ENCODE measurements at regions not wholly inside any gene's neighbourhood (a gene's known extent, or its start where the extent isn't known, plus 50 kb on each side); places are given as distances from the start of the nearest gene placed in this dataset.
"Not testable (repeated sequence)": the region's sequence is repeated elsewhere in the genome, so short reads cannot be mapped to it uniquely, and the experiment has no call there.

DNA sequence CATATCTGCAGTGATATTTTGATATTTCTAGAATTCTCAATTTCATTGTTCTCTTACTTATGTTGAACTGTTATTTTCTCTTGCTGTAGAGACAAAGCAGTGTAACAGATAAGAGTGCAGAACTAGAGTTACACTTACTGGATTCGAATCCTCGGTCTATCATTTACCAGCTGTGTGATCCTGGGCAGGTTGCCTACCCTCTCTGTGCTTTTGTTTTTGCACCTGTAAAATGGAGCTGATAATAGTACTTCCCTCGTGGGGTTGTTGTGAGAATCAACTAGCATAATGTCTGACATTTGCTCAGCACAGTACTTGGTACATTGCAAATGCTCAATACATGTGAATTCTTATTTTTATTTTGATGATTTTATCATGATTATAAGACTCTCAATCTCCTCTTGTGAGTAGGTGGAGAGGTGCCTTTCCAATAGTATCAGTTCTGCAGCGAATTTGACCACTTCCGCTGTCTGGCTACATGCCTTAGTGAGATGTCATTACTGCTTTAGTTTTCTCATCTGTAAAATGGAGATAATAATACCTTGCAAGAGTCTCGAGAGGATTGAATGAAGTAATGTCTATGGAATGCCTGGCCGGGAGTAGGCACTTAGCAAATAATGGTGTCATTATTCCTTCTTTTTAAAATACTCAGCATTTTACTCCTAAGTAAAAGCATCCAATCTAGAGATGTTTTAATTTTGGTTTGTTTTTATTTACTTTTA lies 312.2 kb upstream of the MAF start:
- no peak overlapping the region for H3K4me3 ChIP-seq (ENCODE audit: low read depth, low read length)

DNA sequence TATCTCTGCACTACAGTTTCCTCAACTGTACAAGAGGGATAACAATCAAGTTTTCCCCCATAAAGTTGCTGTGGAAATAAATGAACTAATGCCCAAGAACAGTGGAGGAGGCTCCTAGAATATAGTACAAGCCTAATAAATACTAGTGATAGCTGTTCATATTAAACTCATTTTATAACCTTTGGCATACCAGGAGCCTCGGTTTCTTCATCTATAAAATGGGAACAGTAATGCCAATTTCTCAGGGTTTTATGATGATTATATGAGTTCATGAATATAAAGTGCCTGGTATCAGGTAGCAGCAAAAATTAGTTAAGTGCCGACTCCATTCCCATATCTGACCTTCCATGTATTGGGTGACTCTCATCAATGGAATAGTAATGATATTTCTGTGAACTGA lies 311.1 kb upstream of the MAF start:
- H3K4me3 ChIP-seq (ENCODE audit: low read depth, low read length): no peak overlapping the region

DNA sequence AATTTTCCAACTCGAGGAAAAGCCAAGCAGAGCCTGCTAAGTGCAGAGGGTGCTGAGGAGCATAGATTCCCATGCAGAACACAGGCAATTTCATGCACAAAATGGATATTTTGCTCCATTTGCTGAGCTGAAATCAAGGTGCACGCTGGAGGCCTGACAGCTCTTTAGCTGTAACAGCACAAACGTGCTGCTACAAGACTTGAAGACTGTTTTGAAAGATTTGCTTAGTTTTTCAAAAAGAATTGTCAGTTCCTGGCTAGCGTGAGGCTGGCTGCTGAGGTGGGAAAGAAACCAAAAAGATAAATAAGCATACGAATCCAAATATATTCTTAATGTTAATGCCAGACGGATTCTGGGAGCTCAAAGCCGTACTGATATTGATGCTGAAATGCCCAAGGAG lies 309.0 kb upstream of the MAF start:
- H3K4me3 ChIP-seq (ENCODE audit: low read depth, low read length): no peak overlapping the region

DNA sequence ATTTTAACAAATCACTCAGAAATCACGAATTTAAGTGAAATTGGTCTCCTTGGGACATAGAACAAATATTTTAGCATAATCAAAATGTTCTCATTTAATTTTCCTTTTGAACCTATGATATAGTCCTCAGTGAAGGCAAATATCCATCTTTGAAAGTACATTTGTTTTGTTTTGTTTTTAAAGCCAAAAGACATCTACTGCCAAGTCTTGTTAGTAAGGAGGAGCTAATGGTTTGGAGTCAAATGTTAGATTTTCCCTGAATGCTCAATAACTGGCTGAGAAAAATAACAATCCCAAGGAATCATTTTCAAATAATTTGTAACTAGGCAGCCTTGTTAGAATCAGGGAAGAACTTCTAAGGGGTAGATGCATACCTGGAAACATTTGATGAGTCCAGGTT lies 302.9 kb upstream of the MAF start:
- H3K4me3 ChIP-seq (ENCODE audit: low read depth, low read length): no peak overlapping the region

DNA sequence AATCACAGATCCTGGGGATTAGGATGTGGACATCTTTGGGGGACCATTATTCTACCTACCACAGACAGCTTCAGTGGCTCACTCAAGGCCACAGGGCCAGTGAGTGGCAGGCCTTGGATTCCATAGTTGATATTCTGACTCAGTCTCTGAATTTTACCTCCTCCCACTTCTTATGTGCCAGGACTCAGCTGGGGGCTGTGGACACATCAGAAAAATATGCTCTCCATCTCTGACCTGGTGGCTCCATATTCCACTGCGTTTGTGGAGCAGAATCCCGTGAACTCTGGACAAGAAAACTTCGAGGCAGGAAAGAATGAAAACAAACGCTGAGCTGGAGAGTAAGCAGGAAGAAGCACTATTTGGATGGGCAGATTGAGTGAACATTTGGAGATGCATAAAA lies 301.8 kb upstream of the MAF start:
- H3K4me3 ChIP-seq (ENCODE audit: low read depth, low read length): no peak overlapping the region

DNA sequence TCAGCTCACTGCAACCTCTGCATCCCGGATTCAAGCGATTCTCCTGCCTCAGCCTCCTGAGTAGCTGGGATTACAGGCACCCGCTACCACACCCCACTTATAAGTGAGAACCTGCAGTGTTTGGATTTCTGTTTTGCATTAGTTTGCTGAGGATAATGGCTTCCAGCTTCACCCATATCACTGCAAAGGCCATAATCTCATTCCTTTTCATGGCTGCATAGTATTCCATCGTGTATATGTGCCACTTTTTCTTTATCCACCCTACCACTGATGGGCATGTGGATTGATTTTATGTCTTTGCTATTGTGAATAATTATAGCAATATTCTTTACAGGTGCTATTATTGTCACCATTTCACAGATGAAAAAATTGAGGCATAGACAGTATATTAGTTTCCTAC lies 301.0 kb upstream of the MAF start:
- H3K4me3 ChIP-seq (ENCODE audit: low read depth, low read length): no peak overlapping the region

DNA sequence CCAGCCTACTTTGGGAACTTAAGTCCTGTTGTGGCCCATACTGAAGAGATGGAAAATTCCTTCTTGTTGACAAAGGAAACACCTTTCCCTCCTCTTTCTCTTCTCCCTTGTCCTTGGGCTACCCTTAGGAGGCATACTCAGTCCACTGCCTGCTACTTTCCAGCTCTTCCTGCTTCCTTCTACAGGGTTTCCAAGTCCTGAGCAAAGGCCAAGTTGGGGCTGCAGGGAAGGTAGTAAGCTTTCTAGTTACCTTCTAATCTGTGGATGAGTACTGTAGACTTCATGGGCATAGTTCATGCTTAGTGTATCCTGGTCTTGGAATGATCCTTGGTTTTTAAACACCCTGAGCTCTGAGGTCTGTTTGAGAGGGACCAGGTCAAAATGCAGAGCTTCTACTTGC lies 299.2 kb upstream of the MAF start:
- no peak overlapping the region for H3K4me3 ChIP-seq (ENCODE audit: low read depth, low read length)

DNA sequence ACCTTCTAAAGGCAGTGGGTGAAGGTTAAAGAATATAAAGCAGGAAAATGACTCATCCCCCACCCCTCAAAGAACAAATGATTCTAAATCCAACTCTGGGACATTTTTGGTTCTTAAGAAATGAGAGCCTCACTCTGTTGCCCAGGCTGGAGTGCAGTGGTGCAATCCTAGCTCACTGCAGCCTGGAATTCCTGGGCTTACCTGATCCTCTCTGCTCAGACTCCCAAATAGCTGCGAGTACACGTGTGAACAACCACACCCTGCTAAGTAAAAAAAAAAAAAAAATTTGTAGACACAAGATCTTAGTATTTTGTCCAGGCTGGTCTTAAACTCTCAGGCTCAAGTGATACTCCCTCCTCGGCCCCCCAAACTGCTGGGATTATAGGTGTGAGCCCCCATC lies 298.8 kb upstream of the MAF start:
- no peak overlapping the region for H3K4me3 ChIP-seq (ENCODE audit: low read depth, low read length)

DNA sequence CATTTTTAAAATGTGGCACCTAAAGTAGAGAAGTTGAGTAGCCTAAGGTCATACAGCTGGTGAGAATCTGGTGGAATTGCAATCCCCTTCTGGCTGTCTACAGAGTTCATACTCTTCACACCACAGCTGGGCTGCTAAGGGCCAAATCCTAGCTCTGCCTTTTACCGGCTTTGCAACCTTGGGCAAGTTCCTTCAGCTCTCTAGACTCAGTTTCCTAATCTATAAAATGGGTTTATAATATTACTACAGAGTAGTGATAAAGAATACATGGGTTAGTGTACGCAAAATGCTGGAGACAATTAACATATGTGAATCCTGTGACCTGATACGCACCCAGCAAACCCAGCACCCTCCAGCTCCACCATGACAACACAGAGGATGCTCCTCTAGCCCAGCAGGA lies 298.2 kb upstream of the MAF start:
- no peak overlapping the region for H3K4me3 ChIP-seq (ENCODE audit: low read depth, low read length)

DNA sequence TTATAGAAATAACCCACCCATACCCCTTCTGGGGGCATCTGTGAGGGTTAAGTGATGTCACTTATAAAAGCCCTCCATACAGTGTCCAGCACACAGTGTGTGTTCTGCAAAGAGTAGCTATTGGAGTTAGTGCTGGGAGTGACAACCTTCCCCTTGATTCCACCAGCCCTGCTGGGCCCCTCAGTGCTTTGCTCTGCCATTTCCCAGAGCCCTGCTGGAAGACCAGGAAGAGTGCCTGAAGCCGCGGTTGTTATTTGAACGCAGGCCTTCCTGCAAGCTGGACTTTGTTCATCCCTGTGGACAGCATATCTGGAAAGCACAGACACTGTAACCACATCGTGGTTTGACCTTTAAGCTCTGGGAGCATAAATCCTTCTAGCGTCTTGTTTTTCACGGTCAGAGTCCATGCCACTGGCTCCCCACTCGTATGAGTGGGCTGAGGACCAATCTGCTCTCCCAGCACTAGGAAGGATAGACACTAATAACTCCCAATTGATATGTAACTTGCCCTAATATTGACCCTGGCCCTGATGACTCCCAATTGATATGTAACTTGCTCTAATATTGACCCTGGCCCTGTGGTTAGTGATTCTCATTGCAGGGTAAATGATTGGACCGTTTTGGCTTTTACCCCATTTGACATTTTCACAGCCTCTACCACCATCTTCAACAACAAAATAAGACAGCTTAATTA lies 297.1 kb upstream of the MAF start:
- no peak overlapping the region for H3K4me3 ChIP-seq (ENCODE audit: low read depth, low read length)

DNA sequence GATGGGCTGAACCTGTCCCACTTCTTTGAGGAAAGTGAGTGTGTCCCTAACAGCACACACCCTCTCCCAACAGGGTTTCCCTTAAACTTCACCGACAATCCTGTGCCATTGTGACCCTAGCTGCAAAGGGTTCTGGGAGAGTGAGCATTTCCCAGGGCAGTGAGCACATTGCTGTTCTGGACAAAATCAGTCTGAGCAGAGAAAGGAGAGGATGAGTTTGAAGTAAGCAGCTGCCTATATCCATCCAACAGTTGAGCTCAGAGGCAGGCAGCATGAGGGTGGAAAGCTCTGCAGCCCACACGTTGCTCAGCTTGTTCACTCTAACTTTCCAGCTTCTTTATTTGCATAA lies 296.5 kb upstream of the MAF start:
- no peak overlapping the region for H3K4me3 ChIP-seq (ENCODE audit: low read depth, low read length)

DNA sequence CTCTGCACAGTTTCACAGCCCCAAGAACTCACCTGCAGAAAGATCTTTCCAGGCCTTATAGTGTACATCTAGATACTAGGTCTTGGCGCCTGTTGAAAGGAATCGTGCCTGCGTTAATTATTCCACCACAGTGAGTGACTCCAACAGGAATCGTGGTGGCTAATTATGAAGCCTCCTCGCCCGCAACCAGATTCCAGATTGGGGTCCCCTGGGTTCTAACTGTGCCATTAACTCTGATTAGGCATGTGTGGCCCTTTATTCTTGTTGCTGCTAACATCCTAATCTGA lies 295.3 kb upstream of the MAF start:
- H3K4me3 ChIP-seq (ENCODE audit: low read depth, low read length): no peak overlapping the region

DNA sequence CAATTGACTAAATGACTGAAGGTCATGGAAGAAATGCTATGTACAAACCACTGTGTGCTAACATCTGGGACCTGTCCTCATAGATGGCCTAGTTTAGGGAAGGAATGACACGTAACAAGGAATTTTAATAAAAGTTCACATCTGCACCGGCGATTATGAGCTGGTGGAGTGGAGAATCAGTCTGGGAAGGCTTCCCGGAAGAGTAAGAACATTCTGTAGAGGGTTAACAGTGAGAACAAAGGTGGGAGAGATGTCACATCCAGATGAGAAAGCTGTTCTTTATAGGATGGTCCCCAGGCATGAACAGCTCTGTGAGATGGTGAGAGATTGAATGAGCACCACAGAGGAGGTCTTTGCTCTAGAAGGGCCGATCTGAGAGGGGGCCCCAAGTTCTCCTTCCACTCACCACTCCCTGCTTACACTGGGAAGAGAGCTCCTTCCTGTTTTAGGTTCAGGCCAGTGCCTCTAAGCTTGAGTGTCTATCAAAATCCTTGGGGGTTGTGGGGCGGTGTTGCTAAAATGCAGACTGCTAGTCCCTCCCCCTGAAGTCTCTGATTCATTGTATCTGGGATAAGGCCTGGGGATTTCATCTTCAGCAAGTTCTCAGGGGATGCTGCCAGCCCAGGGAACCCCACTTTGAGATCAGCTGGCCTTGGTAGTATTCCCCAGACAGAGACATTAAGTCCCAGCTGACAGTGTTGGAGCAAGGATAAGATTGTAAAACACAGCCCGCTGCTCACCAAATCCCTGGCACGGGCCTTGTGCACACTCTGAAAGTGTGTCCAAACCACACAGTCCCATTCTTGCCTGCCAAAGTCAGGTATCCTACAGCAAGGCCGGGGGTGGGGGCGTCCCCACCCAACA lies 294.7 kb upstream of the MAF start:
- H3K4me3 ChIP-seq (ENCODE audit: low read depth, low read length): no peak overlapping the region

DNA sequence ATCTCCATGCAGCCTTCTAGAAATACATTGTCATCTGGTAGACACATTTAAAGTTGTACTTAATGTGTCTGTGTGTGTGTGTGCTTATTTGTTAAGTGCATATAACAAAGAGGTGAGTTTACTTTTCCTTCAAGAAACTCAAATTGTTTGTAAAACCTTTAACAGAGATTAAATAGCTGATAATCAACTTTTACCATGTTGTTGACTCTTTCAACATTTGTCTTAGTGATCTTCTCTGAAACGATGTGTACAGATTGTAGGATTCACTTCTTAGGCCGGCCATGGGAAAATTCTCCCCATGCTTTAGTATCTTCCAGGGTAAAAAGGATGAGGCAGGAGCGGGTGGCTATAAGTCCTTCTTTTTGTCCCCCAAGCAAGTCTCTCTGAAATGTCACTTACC lies 292.9 kb upstream of the MAF start:
- no peak overlapping the region for H3K4me3 ChIP-seq (ENCODE audit: low read depth, low read length)

DNA sequence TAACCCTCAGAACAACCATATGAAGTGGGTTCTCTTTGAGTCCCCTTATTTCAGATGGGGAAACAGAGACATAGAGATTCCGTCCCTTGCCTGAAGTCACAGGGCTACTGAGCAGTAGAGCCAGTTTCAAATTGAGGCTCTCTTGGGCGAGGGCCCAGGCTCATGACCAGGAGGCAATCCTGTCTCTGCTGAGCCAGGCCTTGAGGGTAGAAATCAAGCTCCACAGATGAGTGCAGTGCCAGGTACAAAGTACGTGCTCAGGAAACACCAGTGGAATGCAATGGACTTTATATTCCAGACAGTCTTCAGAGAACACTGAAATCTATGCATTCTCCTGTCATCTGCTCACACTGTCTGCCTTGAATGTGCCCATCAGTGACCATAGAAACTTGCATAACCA lies 291.7 kb upstream of the MAF start:
- no peak overlapping the region for H3K4me3 ChIP-seq (ENCODE audit: low read depth, low read length)

DNA sequence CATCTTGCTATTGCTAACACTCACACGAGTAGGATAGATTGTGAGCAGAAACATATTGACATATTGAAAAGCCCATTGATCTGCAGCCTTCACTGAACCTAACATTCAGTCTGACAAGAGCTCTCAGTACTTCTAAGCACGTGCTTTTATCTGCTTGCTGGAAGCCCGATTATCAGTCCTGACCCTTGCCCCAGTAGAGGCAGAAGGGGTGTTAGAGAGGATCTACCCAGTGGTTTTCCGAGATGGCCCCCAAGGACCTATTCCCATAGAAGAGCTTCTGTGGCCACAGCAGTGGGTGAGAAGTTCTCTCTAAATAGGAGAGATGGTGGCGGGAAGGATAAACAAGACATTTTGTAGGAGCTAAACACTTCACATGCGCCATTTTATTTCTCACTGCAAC lies 290.9 kb upstream of the MAF start:
- H3K4me3 ChIP-seq (ENCODE audit: low read depth, low read length): no peak overlapping the region

DNA sequence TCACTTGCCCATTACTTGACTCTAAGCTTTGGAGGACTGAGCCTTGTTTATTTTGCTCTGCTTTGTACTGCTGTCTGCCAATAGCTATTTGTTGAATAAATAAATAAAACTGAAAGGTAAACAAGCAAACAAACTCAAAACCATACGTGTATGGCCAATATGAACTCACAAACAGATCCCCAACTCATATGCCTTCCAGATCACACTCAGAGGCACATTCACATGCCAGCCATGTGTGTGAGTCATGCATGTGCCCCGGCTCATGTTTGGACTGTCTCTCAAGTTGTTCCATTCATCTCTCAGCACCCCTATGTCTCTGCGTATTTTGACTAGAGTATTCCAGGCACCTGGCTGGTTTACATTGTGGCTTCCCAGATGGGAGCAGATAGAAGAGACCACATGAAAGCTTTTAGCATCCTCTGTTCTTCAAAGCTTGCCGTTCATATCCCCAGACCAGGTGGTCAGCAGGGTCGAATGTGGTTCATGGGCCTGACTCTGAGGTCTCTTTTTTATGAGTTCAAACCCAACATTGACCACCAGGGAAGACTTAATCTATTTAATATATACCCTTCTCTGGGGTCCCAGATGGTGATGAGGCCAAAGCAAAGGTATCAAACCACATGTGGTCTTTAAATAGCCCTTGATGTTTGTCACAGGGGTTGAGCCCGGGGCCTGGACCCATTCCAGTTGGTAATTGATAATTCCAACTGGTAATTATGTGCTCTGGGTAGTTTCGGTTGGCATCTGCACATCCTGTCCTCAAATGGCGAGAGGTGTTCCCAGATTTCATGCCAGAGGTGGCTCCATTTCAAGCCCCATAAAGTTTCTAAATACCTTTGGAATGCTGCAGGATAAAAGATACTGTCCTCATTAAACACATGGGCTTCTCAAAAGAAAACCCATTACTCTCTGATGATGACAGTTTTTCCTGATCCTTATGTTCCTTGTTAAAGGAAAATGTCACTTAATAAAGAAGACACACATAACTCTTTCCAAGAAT lies 287.3 kb upstream of the MAF start:
- no peak overlapping the region for H3K4me3 ChIP-seq (ENCODE audit: low read depth, low read length)

DNA sequence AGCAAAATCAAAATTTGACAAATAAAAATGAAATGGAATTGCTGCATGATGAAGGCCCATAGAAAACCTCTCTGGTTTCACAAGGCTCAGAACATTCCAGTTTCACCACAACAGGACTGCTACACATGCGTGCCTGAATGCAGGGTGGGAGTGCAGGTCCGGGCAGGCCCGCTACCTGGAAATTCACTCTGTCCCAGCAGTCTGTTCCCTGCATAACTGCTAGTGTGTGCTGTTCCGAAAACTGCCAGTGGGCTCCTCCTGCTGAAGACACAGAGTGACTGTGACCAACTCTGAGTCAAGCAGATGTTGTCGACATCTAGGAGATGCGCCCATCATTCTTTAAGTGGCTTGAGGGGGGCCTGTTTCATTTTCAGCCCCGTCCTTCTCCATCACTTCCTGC lies 284.8 kb upstream of the MAF start:
- H3K4me3 ChIP-seq (ENCODE audit: low read depth, low read length): no peak overlapping the region

DNA sequence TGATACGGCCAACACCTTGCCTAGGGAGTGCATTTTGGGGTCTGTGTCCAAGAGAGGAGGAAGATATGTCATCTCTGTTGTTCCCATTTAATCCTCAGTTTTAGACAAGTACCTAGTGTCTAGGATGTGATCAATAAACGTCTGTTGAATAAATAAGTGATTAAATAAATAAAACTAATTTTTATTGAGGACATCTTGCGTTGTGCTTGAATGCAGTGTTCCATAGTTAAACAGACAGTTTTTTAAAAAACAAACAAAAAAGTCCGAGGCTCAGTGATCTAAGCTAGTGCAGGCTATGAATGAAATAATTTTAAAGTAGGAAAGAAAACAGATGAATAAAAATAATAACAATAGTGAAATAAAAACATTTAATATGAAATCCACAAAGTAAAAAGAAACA lies 283.0 kb upstream of the MAF start:
- no peak overlapping the region for H3K4me3 ChIP-seq (ENCODE audit: low read depth, low read length)

DNA sequence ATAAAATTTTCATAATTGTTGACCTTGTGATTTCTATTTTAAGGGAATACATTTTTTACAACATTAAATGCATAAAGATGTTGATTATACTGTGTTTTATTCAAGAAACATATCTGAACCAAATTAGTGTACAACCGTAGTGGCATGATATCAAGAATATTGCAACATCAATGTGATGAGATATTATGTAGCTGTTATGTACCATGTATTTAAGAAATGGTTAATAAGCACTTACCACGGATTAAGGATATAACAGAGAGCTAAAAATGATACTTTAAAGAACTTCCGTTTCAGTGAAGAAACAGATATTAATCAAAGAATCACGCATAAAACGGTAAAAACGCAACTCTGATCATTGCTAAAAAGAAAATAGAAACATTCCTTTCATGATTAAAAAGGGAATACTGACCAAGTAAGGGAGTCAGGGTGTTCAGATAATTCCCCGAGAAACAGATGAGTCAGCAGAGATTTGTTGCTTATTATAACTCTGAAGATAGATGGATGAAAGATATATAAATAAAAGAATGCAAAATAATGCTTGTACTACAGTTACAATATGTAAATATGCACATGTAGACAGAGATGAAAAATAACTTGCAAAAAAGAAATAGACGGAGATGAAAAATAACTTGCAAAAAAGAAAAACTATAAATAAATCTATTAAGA lies 281.9 kb upstream of the MAF start:
- no peak overlapping the region for H3K4me3 ChIP-seq (ENCODE audit: low read depth, low read length)

DNA sequence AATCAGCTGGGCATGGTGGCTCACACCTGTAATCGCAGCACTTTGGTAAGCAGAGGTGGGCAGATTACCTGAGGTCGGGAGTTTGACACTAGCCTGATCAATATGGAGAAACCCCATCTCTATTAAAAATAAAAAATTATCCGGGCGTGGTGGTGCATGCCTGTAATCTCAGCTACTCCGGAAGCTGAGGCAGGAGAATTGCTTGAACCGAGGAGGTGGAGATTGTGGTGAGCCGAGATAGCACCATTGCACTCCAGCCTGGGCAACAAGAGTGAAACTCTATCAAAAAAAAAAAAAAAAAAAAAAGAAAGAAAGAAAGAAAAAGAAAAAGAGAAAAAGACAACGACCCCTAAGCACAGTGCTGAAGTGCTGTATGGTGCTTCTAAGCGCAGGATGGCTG lies 280.6 kb upstream of the MAF start:
- not testable (repeated sequence) for H3K4me3 ChIP-seq (ENCODE audit: low read depth, low read length)
